HEK293 (cell line): ENCODE measurements at regions not wholly inside any gene's neighbourhood (a gene's known extent, or its start where the extent isn't known, plus 50 kb on each side); places are given as distances from the start of the nearest gene placed in this dataset.

Source experiments
- CTCF ChIA-PET: fragments of 350-600 bp; formaldehyde crosslinking; extraction: SDS; loops from one replicate; lab custom pipeline; 2021; ENCODE audit warnings: antibody characterized with exemption; lab: Yijun Ruan, JAX
- POLR2A ChIA-PET: fragments of 300-600 bp; formaldehyde crosslinking; extraction: SDS; loops from one replicate; lab custom pipeline; 2020; ENCODE audit warnings: antibody characterized with exemption, inconsistent platforms; lab: Yijun Ruan, JAX
- H3K27ac ChIP-seq: fragments of 200-500 bp; sonication (Bioruptor generic); 2 replicates; pipeline ENCODE4 v1.5.1; 2014; ENCODE audit warnings: low read depth, low read length, control low read depth, inconsistent platforms; ENCODE audit errors: extremely low read depth
- H3K36me3 ChIP-seq, 2 experiments: fragments of 200-500 bp in 1 of 2; sonication (Bioruptor generic) in 1 of 2; 1 replicate in 1 of 2; 2 replicates in 1 of 2; pipeline ENCODE4 v1.5.1; 2014 to 2017; ENCODE audit warnings: inconsistent platforms in 2 of 2, low read length in 2 of 2; ENCODE audit not compliant: control insufficient read depth in 2 of 2, insufficient read depth in 1 of 2
- H3K4me1 ChIP-seq: fragments of 200-500 bp; sonication (Bioruptor generic); 2 replicates; pipeline ENCODE4 v1.5.1; 2014; ENCODE audit warnings: mild to moderate bottlenecking, low read length, inconsistent platforms; ENCODE audit not compliant: control insufficient read depth, insufficient read depth
- H3K4me3 ChIP-seq: 2 replicates; pipeline ENCODE4 v1.5.1; 2011; ENCODE audit warnings: low read depth, mild to moderate bottlenecking, control low read depth, low read length, moderate library complexity
- H3K9me3 ChIP-seq: fragments of 200-500 bp; sonication (Bioruptor generic); 2 replicates; pipeline ENCODE4 v1.5.1; 2014; ENCODE audit warnings: low read depth, low read length, inconsistent platforms; ENCODE audit not compliant: control insufficient read depth, insufficient read depth
- CTCF ChIP-seq: fragments of 450-650 bp; formaldehyde crosslinking; IDR thresholded peaks from 2 replicates; pipeline ENCODE4 v1.5.1; 2016; ENCODE audit warnings: missing biosample characterization, missing genetic modification characterization
- KLF1 ChIP-seq: fragments of 450-650 bp; formaldehyde crosslinking; IDR thresholded peaks from 2 replicates; pipeline ENCODE4 v1.5.1; 2016; ENCODE audit warnings: missing biosample characterization, missing genetic modification characterization
- PRDM10 ChIP-seq: fragments of 450-650 bp; formaldehyde crosslinking; IDR thresholded peaks from 2 replicates; pipeline ENCODE4 v1.5.1; 2016; ENCODE audit warnings: missing biosample characterization, missing genetic modification characterization
- RBAK ChIP-seq: fragments of 450-650 bp; formaldehyde crosslinking; IDR thresholded peaks from 2 replicates; pipeline ENCODE4 v1.5.1; 2016; ENCODE audit warnings: missing biosample characterization, missing genetic modification characterization
- SCRT2 ChIP-seq: fragments of 450-650 bp; formaldehyde crosslinking; IDR thresholded peaks from 2 replicates; pipeline ENCODE4 v1.5.1; 2016; ENCODE audit warnings: missing biosample characterization, missing genetic modification characterization
- YY1 ChIP-seq: fragments of 450-650 bp; formaldehyde crosslinking; IDR thresholded peaks from 2 replicates; pipeline ENCODE4 v1.5.1; 2018; ENCODE audit warnings: missing biosample characterization, missing genetic modification characterization
- ZBTB17 ChIP-seq: fragments of 450-650 bp; formaldehyde crosslinking; IDR thresholded peaks from 2 replicates; pipeline ENCODE4 v1.5.1; 2016; ENCODE audit warnings: missing biosample characterization, missing genetic modification characterization
- ZBTB26 ChIP-seq: fragments of 450-650 bp; formaldehyde crosslinking; optimal IDR thresholded peaks from 2 replicates; pipeline ENCODE3; 2016; ENCODE audit warnings: missing biosample characterization, mild to moderate bottlenecking, missing genetic modification characterization
- ZBTB49 ChIP-seq: fragments of 450-650 bp; formaldehyde crosslinking; IDR thresholded peaks from 2 replicates; pipeline ENCODE4 v1.5.1; 2016; ENCODE audit warnings: missing biosample characterization, missing genetic modification characterization, low read depth
- ZFP69B ChIP-seq: fragments of 450-650 bp; formaldehyde crosslinking; IDR thresholded peaks from 2 replicates; pipeline ENCODE4 v1.5.1; 2016; ENCODE audit warnings: missing biosample characterization, missing genetic modification characterization
- ZNF350 ChIP-seq: fragments of 450-650 bp; formaldehyde crosslinking; IDR thresholded peaks from 2 replicates; pipeline ENCODE4 v1.5.0; 2017; ENCODE audit warnings: missing biosample characterization, mild to moderate bottlenecking, missing genetic modification characterization
- ZNF366 ChIP-seq: fragments of 450-650 bp; formaldehyde crosslinking; conservative IDR thresholded peaks from 2 replicates; pipeline ENCODE4 v1.5.1; 2016; ENCODE audit warnings: missing biosample characterization, missing genetic modification characterization
- ZNF391 ChIP-seq: fragments of 450-650 bp; formaldehyde crosslinking; IDR thresholded peaks from 2 replicates; pipeline ENCODE4 v1.5.1; 2016; ENCODE audit warnings: low read depth, missing biosample characterization, missing genetic modification characterization, borderline replicate concordance
- ZNF830 ChIP-seq: fragments of 450-650 bp; IDR thresholded peaks from 2 replicates; pipeline ENCODE4 v1.5.0; 2018; ENCODE audit warnings: missing biosample characterization, missing genetic modification characterization, low read depth, mild to moderate bottlenecking, moderate library complexity
- ZNF843 ChIP-seq: fragments of 450-650 bp; formaldehyde crosslinking; IDR thresholded peaks from 2 replicates; pipeline ENCODE4 v1.5.1; 2016; ENCODE audit warnings: missing biosample characterization, missing genetic modification characterization
- ZXDB ChIP-seq: fragments of 450-650 bp; formaldehyde crosslinking; IDR thresholded peaks from 2 replicates; pipeline ENCODE4 v1.5.1; 2016; ENCODE audit warnings: missing biosample characterization, missing genetic modification characterization

GRCh38 chr13:61136093-61136492 is 279.6 kb downstream of the PCDH20 start:
- CTCF ChIA-PET, result interaction anchor here (0.6 kb wide), 1 partner anchor 10 kb away, joined by 3 read pairs; no protein-coding TSS in a partner anchor

GRCh38 chr13:61135583-61135982 is 280.1 kb downstream of the PCDH20 start:
- ChIA-PET CTCF (no interaction called here), POLR2A (no interaction called here)
- no peak overlapping the region for H3K27ac ChIP-seq
- TF ChIP-seq ZBTB26 (tag by site-specific recombination) (no peak), ZBTB49 (tag by site-specific recombination) (no peak), SCRT2 (tag by site-specific recombination) (no peak), YY1 (tag by site-specific recombination) (no peak), KLF1 (tag by site-specific recombination) (no peak), ZNF830 (tag by site-specific recombination) (no peak), ZNF843 (tag by site-specific recombination) (no peak), ZXDB (tag by site-specific recombination) (no peak), ZFP69B (tag by site-specific recombination) (no peak)

More at GRCh38 chr13:61136093-61136492, 279.6 kb downstream of the PCDH20 start:
- Histone ChIP-seq H3K36me3 (no peaks in the 10 kb centered on the region), H3K9me3 (no peaks in the 10 kb centered on the region), H3K4me1 (no peaks in the 10 kb centered on the region), H3K4me3 (no peak overlapping the region), H3K27ac (no peak overlapping the region)
- no peak for TF ChIP-seq CTCF (tag by site-specific recombination)
- no peak for TF ChIP-seq ZNF391 (tag by site-specific recombination)
- TF ChIP-seq ZFP69B (tag by site-specific recombination), result no peak
- TF ChIP-seq ZBTB49 (tag by site-specific recombination), result no peak
- TF ChIP-seq ZNF366 (tag by site-specific recombination), result no peak
- TF ChIP-seq PRDM10 (tag by site-specific recombination), result no peak
- no peak for TF ChIP-seq RBAK (tag by site-specific recombination)
- no peak for TF ChIP-seq ZNF350 (tag by site-specific recombination)
- no peak for TF ChIP-seq ZBTB17 (tag by site-specific recombination)
- POLR2A ChIA-PET, result no interaction called here

More at GRCh38 chr13:61135583-61135982, 280.1 kb downstream of the PCDH20 start:
- Histone ChIP-seq H3K9me3 (no peaks in the 10 kb centered on the region), H3K4me1 (no peaks in the 10 kb centered on the region), H3K4me3 (no peak overlapping the region), H3K36me3 (no peaks in the 10 kb centered on the region)
